ENCODE measurements at regions not wholly inside any gene's neighbourhood (a gene's known extent, or its start where the extent isn't known, plus 50 kb on each side); places are given as distances from the start of the nearest gene placed in this dataset.
A peak's percentile ranks its signal among the peaks of the same experiment; 100 is the strongest.
"Not testable (repeated sequence)": the region's sequence is repeated elsewhere in the genome, so short reads cannot be mapped to it uniquely, and the experiment has no call there.

GRCh38 chr10:78342827-78343653, 309.4 kb downstream of the RPS24 start:
- in situ Hi-C loops (cut with HindIII; ENCODE audit: low sequenced_read_pairs): no loop called here
- DNase-seq (ENCODE audit: low spot score): no peak

GRCh38 chr10:78344257-78344656, 310.6 kb downstream of the RPS24 start:
- DNase-seq (ENCODE audit: low spot score); in situ Hi-C loops (cut with HindIII; ENCODE audit: low sequenced_read_pairs): not testable (repeated sequence)

GRCh38 chr10:78345515-78345914, 311.9 kb downstream of the RPS24 start:
- in situ Hi-C loops (cut with HindIII; ENCODE audit: low sequenced_read_pairs); DNase-seq (ENCODE audit: low spot score): not testable (repeated sequence)

GRCh38 chr10:78346721-78347120, 313.1 kb downstream of the RPS24 start:
- DNase-seq (ENCODE audit: low spot score): no peak
- in situ Hi-C loops (cut with HindIII; ENCODE audit: low sequenced_read_pairs): no loop called here

GRCh38 chr10:78348411-78349164, 314.9 kb downstream of the RPS24 start:
- DNase-seq (ENCODE audit: low spot score): peak; percentile 22
- in situ Hi-C loops (cut with HindIII; ENCODE audit: low sequenced_read_pairs): no loop called here

- DNase-seq (ENCODE audit: low spot score): no peak
Observed at GRCh38 chr10:78349165-78349516, 315.5 kb downstream of the RPS24 start.

GRCh38 chr10:78349911-78350663, 316.4 kb downstream of the RPS24 start:
- DNase-seq (ENCODE audit: low spot score): no peak
- in situ Hi-C loops (cut with HindIII; ENCODE audit: low sequenced_read_pairs): no loop called here

More at GRCh38 chr10:78349165-78349516, 315.5 kb downstream of the RPS24 start:
- in situ Hi-C loops (cut with HindIII; ENCODE audit: low sequenced_read_pairs): no loop called here

- no peak for DNase-seq (ENCODE audit: low spot score)
- in situ Hi-C loops (cut with HindIII; ENCODE audit: low sequenced_read_pairs): no loop called here
Observed at GRCh38 chr10:78351283-78351682, 317.6 kb downstream of the RPS24 start.

- no peak for DNase-seq (ENCODE audit: low spot score)
- in situ Hi-C loops (cut with HindIII; ENCODE audit: low sequenced_read_pairs): no loop called here
Observed at GRCh38 chr10:78351809-78352208, 318.1 kb downstream of the RPS24 start.

GRCh38 chr10:78353636-78354035, 320.0 kb downstream of the RPS24 start:
- DNase-seq (ENCODE audit: low spot score): no peak
- in situ Hi-C loops (cut with HindIII; ENCODE audit: low sequenced_read_pairs): no loop called here

- DNase-seq (ENCODE audit: low spot score): no peak
- in situ Hi-C loops (cut with HindIII; ENCODE audit: low sequenced_read_pairs): no loop called here
Observed at GRCh38 chr10:78354101-78354500, 320.4 kb downstream of the RPS24 start.

GRCh38 chr10:78356291-78356900, 322.7 kb downstream of the RPS24 start:
- no peak for DNase-seq (ENCODE audit: low spot score)
- in situ Hi-C loops (cut with HindIII; ENCODE audit: low sequenced_read_pairs): no loop called here

- DNase-seq (ENCODE audit: low spot score): no peak
- in situ Hi-C loops (cut with HindIII; ENCODE audit: low sequenced_read_pairs): no loop called here
Observed at GRCh38 chr10:78357141-78358063, 323.7 kb downstream of the RPS24 start.

GRCh38 chr10:78358351-78358750, 324.7 kb downstream of the RPS24 start:
- in situ Hi-C loops (cut with HindIII; ENCODE audit: low sequenced_read_pairs): no loop called here
- DNase-seq (ENCODE audit: low spot score): no peak

- in situ Hi-C loops (cut with HindIII; ENCODE audit: low sequenced_read_pairs): no loop called here
- DNase-seq (ENCODE audit: low spot score): no peak
Observed at GRCh38 chr10:78358982-78359381, 325.3 kb downstream of the RPS24 start.

GRCh38 chr10:78359640-78360091, 326.0 kb downstream of the RPS24 start:
- no peak for DNase-seq (ENCODE audit: low spot score)
- in situ Hi-C loops (cut with HindIII; ENCODE audit: low sequenced_read_pairs): no loop called here

- in situ Hi-C loops (cut with HindIII; ENCODE audit: low sequenced_read_pairs): no loop called here
- DNase-seq (ENCODE audit: low spot score): no peak
Observed at GRCh38 chr10:78360284-78360683, 326.6 kb downstream of the RPS24 start.

- in situ Hi-C loops (cut with HindIII; ENCODE audit: low sequenced_read_pairs): no loop called here
Observed at GRCh38 chr10:78361031-78361430, 327.4 kb downstream of the RPS24 start.

More at GRCh38 chr10:78361031-78361430, 327.4 kb downstream of the RPS24 start:
- DNase-seq (ENCODE audit: low spot score): no peak
